Subcutaneous abdominal adipose tissue (tissue), 5 donors: ENCODE measurements at regions not wholly inside any gene's neighbourhood (a gene's known extent, or its start where the extent isn't known, plus 50 kb on each side); places are given as distances from the start of the nearest gene placed in this dataset.
"Not testable (repeated sequence)": the region's sequence is repeated elsewhere in the genome, so short reads cannot be mapped to it uniquely, and the experiment has no call there.

ENCODE experiments used
- H3K27ac ChIP-seq: one replicate; pipeline ENCODE4 v1.7.0; 2013; ENCODE audit warnings: low read depth, mild to moderate bottlenecking, inconsistent platforms, low read length, moderate library complexity
- H3K27me3 ChIP-seq, 5 donors: one replicate each; pipeline ENCODE4 v1.7.0; 2013; ENCODE audit warnings: low read length in 5 of 5, inconsistent platforms in 1 of 5; ENCODE audit not compliant: control insufficient read depth in 5 of 5, insufficient read depth in 4 of 5
- H3K36me3 ChIP-seq, 5 donors: one replicate each; pipeline ENCODE4 v1.7.0; 2013; ENCODE audit warnings: low read length in 5 of 5; ENCODE audit not compliant: control insufficient read depth in 5 of 5, insufficient read depth in 5 of 5
- H3K4me1 ChIP-seq, 5 donors: one replicate each; pipeline ENCODE4 v1.7.0; 2013; ENCODE audit warnings: low read length in 5 of 5, mild to moderate bottlenecking in 3 of 5, moderate library complexity in 1 of 5; ENCODE audit not compliant: control insufficient read depth in 5 of 5, insufficient read depth in 5 of 5
- H3K4me3 ChIP-seq, 5 donors: one replicate each; pipeline ENCODE4 v1.7.0; 2013; ENCODE audit warnings: low read length in 5 of 5, low read depth in 1 of 5
- H3K9ac ChIP-seq, 5 donors: one replicate each; pipeline ENCODE4 v1.7.0; 2013; ENCODE audit warnings: low read length in 5 of 5, mild to moderate bottlenecking in 4 of 5, moderate library complexity in 3 of 5
- H3K9me3 ChIP-seq, 5 donors: one replicate each; pipeline ENCODE4 v1.7.0; 2013; ENCODE audit warnings: low read length in 5 of 5; ENCODE audit not compliant: control insufficient read depth in 5 of 5
- donor health status: healthy.
- donor health status: healthy.
- donor health status: healthy.
- donor health status: healthy.
- donor health status: healthy.

DNA sequence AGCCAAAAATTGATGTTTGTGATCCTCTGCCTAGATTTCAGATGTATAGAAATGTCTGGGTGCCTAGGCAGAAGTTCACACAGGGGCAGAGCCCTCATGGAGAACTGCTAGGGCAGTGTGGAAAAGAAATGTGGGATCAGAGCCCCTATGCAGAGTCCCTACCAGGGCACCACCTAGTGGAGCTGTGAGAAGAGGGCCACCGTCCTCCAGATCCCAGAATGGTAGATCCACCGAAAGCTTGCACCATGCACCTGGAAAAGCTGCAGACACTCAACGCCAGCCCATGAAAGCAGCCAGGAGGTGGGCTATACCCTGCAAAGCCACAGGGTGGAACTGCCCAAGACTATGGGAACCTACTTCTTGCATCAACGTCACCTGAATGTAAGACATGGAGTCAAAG is 292.9 kb downstream of the PRDM9 start:
- not testable (repeated sequence) for H3K4me1 ChIP-seq, H3K27ac ChIP-seq, H3K27me3 ChIP-seq, H3K9ac ChIP-seq, H3K9me3 ChIP-seq, H3K36me3 ChIP-seq, H3K4me3 ChIP-seq

DNA sequence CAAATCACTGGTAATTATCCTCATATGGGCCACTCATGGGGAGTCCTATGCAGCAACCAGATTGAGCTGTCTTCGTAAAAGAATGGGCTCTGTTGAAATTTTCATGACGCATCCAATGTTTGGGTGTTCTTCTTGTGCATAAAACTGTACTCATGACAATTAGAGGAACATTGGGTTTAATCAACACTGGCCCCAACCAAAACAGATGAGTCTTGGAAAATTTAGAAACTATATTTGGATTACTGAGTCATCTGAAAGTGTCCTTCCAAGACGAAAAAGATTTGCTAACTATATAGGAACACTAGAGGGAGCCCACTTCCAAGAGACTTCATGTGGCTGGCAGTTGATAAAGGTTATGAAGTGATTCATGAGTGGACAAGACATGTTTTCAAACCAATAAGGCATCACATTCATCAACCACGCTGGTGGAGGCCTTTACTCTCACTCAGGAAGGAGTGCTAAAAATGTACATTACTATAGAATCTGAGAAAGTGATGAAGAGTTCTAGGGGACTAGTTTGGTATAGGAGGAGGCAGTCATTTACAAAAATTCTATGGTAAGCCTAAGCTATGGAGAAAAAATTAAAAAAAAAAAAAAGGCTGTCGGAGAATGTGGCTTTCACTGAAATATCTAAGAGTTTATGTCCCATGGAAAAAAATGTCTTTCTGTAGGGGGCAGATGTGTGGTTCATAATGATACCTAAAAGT is 313.5 kb downstream of the PRDM9 start:
- H3K36me3 ChIP-seq, result no peaks in the 10 kb centered on the region
- no peaks in the 10 kb centered on the region for H3K27me3 ChIP-seq
- no peak overlapping the region for H3K4me3 ChIP-seq
- no peaks in the 10 kb centered on the region for H3K4me1 ChIP-seq
- no peaks in the 10 kb centered on the region for H3K9me3 ChIP-seq
- no peak overlapping the region for H3K27ac ChIP-seq
- no peak overlapping the region for H3K9ac ChIP-seq

GRCh38 chr5:23823521-23823920 is 316.1 kb downstream of the PRDM9 start:
- Histone ChIP-seq H3K4me3 (no peak overlapping the region), H3K4me1 (no peaks in the 10 kb centered on the region), H3K27me3 (no peaks in the 10 kb centered on the region), H3K27ac (no peak overlapping the region), H3K9ac (no peak overlapping the region), H3K9me3 (no peaks in the 10 kb centered on the region), H3K36me3 (no peaks in the 10 kb centered on the region)

GRCh38 chr5:23825196-23825595 is 317.8 kb downstream of the PRDM9 start:
- no peak overlapping the region for H3K27ac ChIP-seq
- no peak overlapping the region for H3K9ac ChIP-seq
- H3K9me3 ChIP-seq, result peaks cover 0 to under 1% (median 0%) of the 10 kb centered on the region in 5 donors
- no peaks in the 10 kb centered on the region for H3K27me3 ChIP-seq
- H3K4me3 ChIP-seq, result no peak overlapping the region
- no peaks in the 10 kb centered on the region for H3K36me3 ChIP-seq
- no peaks in the 10 kb centered on the region for H3K4me1 ChIP-seq

DNA sequence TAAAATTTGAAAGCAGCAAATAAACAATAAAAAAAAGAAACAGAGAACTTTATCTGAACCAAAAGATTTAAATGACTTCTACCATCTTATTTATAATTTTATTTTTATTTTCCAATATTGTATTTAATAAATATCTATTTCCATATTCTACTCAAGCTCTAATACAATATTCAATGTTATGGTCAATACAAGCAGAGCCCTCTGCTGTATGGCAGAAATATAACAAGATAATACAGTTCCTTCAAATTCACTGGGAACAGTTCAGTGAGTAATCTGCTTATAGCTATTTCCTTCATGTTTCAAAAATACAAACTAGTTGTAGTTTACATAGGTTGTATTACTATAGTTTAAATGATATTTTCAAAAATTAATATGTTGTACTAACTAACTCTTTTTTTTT is 332.7 kb downstream of the PRDM9 start:
- Histone ChIP-seq H3K27ac (no peak overlapping the region), H3K9ac (no peak overlapping the region), H3K36me3 (no peaks in the 10 kb centered on the region), H3K4me1 (no peaks in the 10 kb centered on the region), H3K9me3 (peaks cover 0 to 15% (median 3%) of the 10 kb centered on the region in 5 donors), H3K27me3 (no peaks in the 10 kb centered on the region), H3K4me3 (no peak overlapping the region)

- no peak overlapping the region for H3K9ac ChIP-seq
- H3K9me3 ChIP-seq, result no peaks in the 10 kb centered on the region
- H3K4me3 ChIP-seq, result no peak overlapping the region
- H3K36me3 ChIP-seq, result no peaks in the 10 kb centered on the region
- H3K27ac ChIP-seq, result no peak overlapping the region
- H3K27me3 ChIP-seq, result no peaks in the 10 kb centered on the region
- H3K4me1 ChIP-seq, result no peaks in the 10 kb centered on the region
These were observed 357.4 kb downstream of the PRDM9 start for GRCh38 chr5:23864786-23865185.

DNA sequence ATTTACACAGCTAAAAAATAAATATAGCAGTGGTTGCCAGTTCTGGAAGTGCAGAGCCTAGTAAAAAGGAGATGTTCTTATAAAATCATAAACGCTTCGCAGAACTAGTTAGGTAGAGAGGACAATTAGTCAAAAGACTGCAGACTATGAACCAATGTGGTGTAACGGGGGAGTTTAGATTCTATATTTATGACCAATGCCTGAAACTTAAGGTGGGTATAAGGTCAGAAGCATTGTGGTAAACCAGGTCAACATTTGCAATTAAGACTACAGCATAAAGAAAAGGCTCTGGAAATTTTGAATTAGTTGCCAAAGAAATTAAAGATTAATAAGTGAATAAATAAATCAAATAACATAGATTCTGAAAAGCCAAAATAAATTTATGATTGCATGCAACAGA is 370.4 kb downstream of the PRDM9 start:
- no peaks in the 10 kb centered on the region for H3K4me1 ChIP-seq
- no peaks in the 10 kb centered on the region for H3K36me3 ChIP-seq
- no peak overlapping the region for H3K9ac ChIP-seq
- H3K9me3 ChIP-seq, result no peaks in the 10 kb centered on the region
- no peaks in the 10 kb centered on the region for H3K27me3 ChIP-seq
- H3K4me3 ChIP-seq, result no peak overlapping the region
- no peak overlapping the region for H3K27ac ChIP-seq

- H3K9me3 ChIP-seq, result no peaks in the 10 kb centered on the region
- H3K9ac ChIP-seq, result no peak overlapping the region
- no peak overlapping the region for H3K27ac ChIP-seq
- no peaks in the 10 kb centered on the region for H3K4me1 ChIP-seq
- no peak overlapping the region for H3K4me3 ChIP-seq
- no peaks in the 10 kb centered on the region for H3K27me3 ChIP-seq
- H3K36me3 ChIP-seq, result no peaks in the 10 kb centered on the region
These were observed 377.1 kb downstream of the PRDM9 start for GRCh38 chr5:23884405-23885031.

DNA sequence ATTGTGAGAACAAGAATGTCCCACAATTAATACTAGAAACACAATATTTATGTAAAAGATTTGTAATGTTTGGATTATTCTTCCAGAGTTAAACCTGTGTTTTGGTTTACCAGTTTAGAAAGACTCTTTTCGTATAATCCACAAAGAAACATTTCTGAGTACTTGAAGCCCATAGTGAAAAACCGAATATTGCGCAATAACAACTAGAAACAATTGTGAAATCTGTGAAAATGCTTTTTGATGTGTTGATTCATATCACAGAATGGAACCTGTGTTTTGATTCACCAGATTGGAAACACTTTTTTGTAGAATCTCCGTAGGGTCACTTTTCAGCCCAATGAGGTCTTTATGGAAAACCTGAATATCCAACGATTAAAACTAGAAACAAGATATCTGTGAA is 386.2 kb downstream of the PRDM9 start:
- H3K36me3 ChIP-seq, result no peaks in the 10 kb centered on the region
- no peak overlapping the region for H3K9ac ChIP-seq
- H3K4me1 ChIP-seq, result no peaks in the 10 kb centered on the region
- peaks cover 0 to 5% (median 2%) of the 10 kb centered on the region in 5 donors for H3K9me3 ChIP-seq
- no peaks in the 10 kb centered on the region for H3K27me3 ChIP-seq
- no peak overlapping the region for H3K27ac ChIP-seq
- H3K4me3 ChIP-seq, result no peak overlapping the region

DNA sequence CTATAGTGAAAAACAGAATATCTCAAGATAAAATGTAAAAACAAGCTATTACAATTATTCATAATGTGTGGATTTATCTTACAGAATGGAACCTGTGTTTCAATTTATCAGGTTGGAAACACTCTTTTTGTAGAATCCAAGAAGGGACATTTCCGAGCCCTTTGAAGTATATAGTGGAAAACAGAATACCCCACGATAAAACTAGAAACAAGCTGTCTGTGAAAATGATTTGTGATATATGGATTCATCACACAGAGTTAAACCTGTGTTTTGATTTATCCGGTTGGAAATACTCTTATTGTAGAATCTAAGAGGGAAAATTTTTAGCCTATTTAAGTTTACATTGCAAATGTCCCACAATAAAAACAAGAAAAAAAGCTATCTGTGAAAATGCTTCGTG is 388.2 kb downstream of the PRDM9 start:
- Histone ChIP-seq H3K27me3 (no peaks in the 10 kb centered on the region), H3K27ac (no peak overlapping the region), H3K4me3 (no peak overlapping the region)

More for the DNA sequence above, 388.2 kb downstream of the PRDM9 start:
- Histone ChIP-seq H3K4me1 (no peaks in the 10 kb centered on the region), H3K9me3 (peaks cover 0 to 5% (median 2%) of the 10 kb centered on the region in 5 donors), H3K36me3 (no peaks in the 10 kb centered on the region), H3K9ac (no peak overlapping the region)
